ENCODE measurements at regions not wholly inside any gene's neighbourhood (a gene's known extent, or its start where the extent isn't known, plus 50 kb on each side); places are given as distances from the start of the nearest gene placed in this dataset.
"Not testable (repeated sequence)": the region's sequence is repeated elsewhere in the genome, so short reads cannot be mapped to it uniquely, and the experiment has no call there.

- no peaks in the 10 kb centered on the region for H3K4me1 ChIP-seq (ENCODE audit: insufficient read depth, low read length)
- H3K4me3 ChIP-seq (ENCODE audit: low read length) = no peak overlapping the region
- H3K27me3 ChIP-seq (ENCODE audit: insufficient read depth, low read length) = no peaks in the 10 kb centered on the region
- no peak overlapping the region for H3K9ac ChIP-seq (ENCODE audit: low read depth, low read length)
- H3K9me3 ChIP-seq (ENCODE audit: insufficient read depth, low read depth, low read length) = no peaks in the 10 kb centered on the region
- H3K36me3 ChIP-seq (ENCODE audit: insufficient read depth, low read depth, low read length) = no peaks in the 10 kb centered on the region
- no peak overlapping the region for H3K27ac ChIP-seq (ENCODE audit: low read length)
Measured at GRCh38 chr2:67772216-67773170, 290.3 kb downstream of the C1D start.

GRCh38 chr2:67773851-67774250, 289.0 kb downstream of the C1D start:
- Histone ChIP-seq H3K4me3 (ENCODE audit: low read length) (no peak overlapping the region), H3K36me3 (ENCODE audit: insufficient read depth, low read depth, low read length) (no peaks in the 10 kb centered on the region), H3K9ac (ENCODE audit: low read depth, low read length) (no peak overlapping the region), H3K4me1 (ENCODE audit: insufficient read depth, low read length) (no peaks in the 10 kb centered on the region), H3K27ac (ENCODE audit: low read length) (no peak overlapping the region), H3K9me3 (ENCODE audit: insufficient read depth, low read depth, low read length) (no peaks in the 10 kb centered on the region), H3K27me3 (ENCODE audit: insufficient read depth, low read length) (no peaks in the 10 kb centered on the region)

GRCh38 chr2:67776276-67776675, 286.5 kb downstream of the C1D start:
- Histone ChIP-seq H3K9ac (ENCODE audit: low read depth, low read length) (no peak overlapping the region), H3K27me3 (ENCODE audit: insufficient read depth, low read length) (no peaks in the 10 kb centered on the region), H3K36me3 (ENCODE audit: insufficient read depth, low read depth, low read length) (no peaks in the 10 kb centered on the region), H3K9me3 (ENCODE audit: insufficient read depth, low read depth, low read length) (no peaks in the 10 kb centered on the region), H3K4me1 (ENCODE audit: insufficient read depth, low read length) (no peaks in the 10 kb centered on the region), H3K4me3 (ENCODE audit: low read length) (no peak overlapping the region), H3K27ac (ENCODE audit: low read length) (no peak overlapping the region)

GRCh38 chr2:67777010-67777409, 285.8 kb downstream of the C1D start:
- Histone ChIP-seq H3K27me3 (ENCODE audit: insufficient read depth, low read length) (no peaks in the 10 kb centered on the region), H3K4me3 (ENCODE audit: low read length) (no peak overlapping the region), H3K9ac (ENCODE audit: low read depth, low read length) (no peak overlapping the region), H3K9me3 (ENCODE audit: insufficient read depth, low read depth, low read length) (no peaks in the 10 kb centered on the region), H3K4me1 (ENCODE audit: insufficient read depth, low read length) (no peaks in the 10 kb centered on the region), H3K36me3 (ENCODE audit: insufficient read depth, low read depth, low read length) (no peaks in the 10 kb centered on the region), H3K27ac (ENCODE audit: low read length) (no peak overlapping the region)

GRCh38 chr2:67777836-67778429, 284.9 kb downstream of the C1D start:
- Histone ChIP-seq H3K9ac (ENCODE audit: low read depth, low read length) (no peak overlapping the region), H3K9me3 (ENCODE audit: insufficient read depth, low read depth, low read length) (no peaks in the 10 kb centered on the region), H3K27me3 (ENCODE audit: insufficient read depth, low read length) (no peaks in the 10 kb centered on the region), H3K4me1 (ENCODE audit: insufficient read depth, low read length) (no peaks in the 10 kb centered on the region), H3K36me3 (ENCODE audit: insufficient read depth, low read depth, low read length) (no peaks in the 10 kb centered on the region), H3K4me3 (ENCODE audit: low read length) (no peak overlapping the region), H3K27ac (ENCODE audit: low read length) (no peak overlapping the region)

GRCh38 chr2:67780841-67781240, 282.0 kb downstream of the C1D start:
- not testable (repeated sequence) for H3K9me3 ChIP-seq (ENCODE audit: insufficient read depth, low read depth, low read length); H3K4me3 ChIP-seq (ENCODE audit: low read length); H3K4me1 ChIP-seq (ENCODE audit: insufficient read depth, low read length); H3K27me3 ChIP-seq (ENCODE audit: insufficient read depth, low read length); H3K36me3 ChIP-seq (ENCODE audit: insufficient read depth, low read depth, low read length); H3K9ac ChIP-seq (ENCODE audit: low read depth, low read length); H3K27ac ChIP-seq (ENCODE audit: low read length)

- Histone ChIP-seq H3K4me1 (ENCODE audit: insufficient read depth, low read length) (no peaks in the 10 kb centered on the region), H3K9ac (ENCODE audit: low read depth, low read length) (no peak overlapping the region), H3K27ac (ENCODE audit: low read length) (no peak overlapping the region), H3K9me3 (ENCODE audit: insufficient read depth, low read depth, low read length) (no peaks in the 10 kb centered on the region), H3K4me3 (ENCODE audit: low read length) (no peak overlapping the region), H3K36me3 (ENCODE audit: insufficient read depth, low read depth, low read length) (no peaks in the 10 kb centered on the region), H3K27me3 (ENCODE audit: insufficient read depth, low read length) (no peaks in the 10 kb centered on the region)
Measured at GRCh38 chr2:67782443-67782842, 280.4 kb downstream of the C1D start.

- H3K4me3 ChIP-seq (ENCODE audit: low read length) = no peak overlapping the region
- no peaks in the 10 kb centered on the region for H3K9me3 ChIP-seq (ENCODE audit: insufficient read depth, low read depth, low read length)
- H3K27ac ChIP-seq (ENCODE audit: low read length) = no peak overlapping the region
- no peak overlapping the region for H3K9ac ChIP-seq (ENCODE audit: low read depth, low read length)
- no peaks in the 10 kb centered on the region for H3K4me1 ChIP-seq (ENCODE audit: insufficient read depth, low read length)
- no peaks in the 10 kb centered on the region for H3K27me3 ChIP-seq (ENCODE audit: insufficient read depth, low read length)
- H3K36me3 ChIP-seq (ENCODE audit: insufficient read depth, low read depth, low read length) = no peaks in the 10 kb centered on the region
Measured at GRCh38 chr2:67783026-67783425, 279.8 kb downstream of the C1D start.

GRCh38 chr2:67790622-67791021, 272.2 kb downstream of the C1D start:
- H3K27ac ChIP-seq (ENCODE audit: low read length) = no peak overlapping the region
- H3K4me1 ChIP-seq (ENCODE audit: insufficient read depth, low read length) = no peaks in the 10 kb centered on the region
- H3K4me3 ChIP-seq (ENCODE audit: low read length) = no peak overlapping the region
- H3K9me3 ChIP-seq (ENCODE audit: insufficient read depth, low read depth, low read length) = no peaks in the 10 kb centered on the region
- no peaks in the 10 kb centered on the region for H3K27me3 ChIP-seq (ENCODE audit: insufficient read depth, low read length)
- no peaks in the 10 kb centered on the region for H3K36me3 ChIP-seq (ENCODE audit: insufficient read depth, low read depth, low read length)
- no peak overlapping the region for H3K9ac ChIP-seq (ENCODE audit: low read depth, low read length)

- H3K27ac ChIP-seq (ENCODE audit: low read length) = no peak overlapping the region
- no peaks in the 10 kb centered on the region for H3K36me3 ChIP-seq (ENCODE audit: insufficient read depth, low read depth, low read length)
- H3K9ac ChIP-seq (ENCODE audit: low read depth, low read length) = no peak overlapping the region
- H3K4me1 ChIP-seq (ENCODE audit: insufficient read depth, low read length) = no peaks in the 10 kb centered on the region
- no peak overlapping the region for H3K4me3 ChIP-seq (ENCODE audit: low read length)
- H3K9me3 ChIP-seq (ENCODE audit: insufficient read depth, low read depth, low read length) = no peaks in the 10 kb centered on the region
- H3K27me3 ChIP-seq (ENCODE audit: insufficient read depth, low read length) = no peaks in the 10 kb centered on the region
Measured at GRCh38 chr2:67792191-67792590, 270.6 kb downstream of the C1D start.

- H3K4me1 ChIP-seq (ENCODE audit: insufficient read depth, low read length) = no peaks in the 10 kb centered on the region
- H3K9me3 ChIP-seq (ENCODE audit: insufficient read depth, low read depth, low read length) = no peaks in the 10 kb centered on the region
- no peak overlapping the region for H3K4me3 ChIP-seq (ENCODE audit: low read length)
- no peaks in the 10 kb centered on the region for H3K27me3 ChIP-seq (ENCODE audit: insufficient read depth, low read length)
- no peak overlapping the region for H3K27ac ChIP-seq (ENCODE audit: low read length)
- H3K36me3 ChIP-seq (ENCODE audit: insufficient read depth, low read depth, low read length) = no peaks in the 10 kb centered on the region
- H3K9ac ChIP-seq (ENCODE audit: low read depth, low read length) = no peak overlapping the region
Measured at GRCh38 chr2:67792681-67793091, 270.1 kb downstream of the C1D start.

All from iPS-20b (cell line).